ENCODE measurements at regions not wholly inside any gene's neighbourhood (a gene's known extent, or its start where the extent isn't known, plus 50 kb on each side); places are given as distances from the start of the nearest gene placed in this dataset.

DNA sequence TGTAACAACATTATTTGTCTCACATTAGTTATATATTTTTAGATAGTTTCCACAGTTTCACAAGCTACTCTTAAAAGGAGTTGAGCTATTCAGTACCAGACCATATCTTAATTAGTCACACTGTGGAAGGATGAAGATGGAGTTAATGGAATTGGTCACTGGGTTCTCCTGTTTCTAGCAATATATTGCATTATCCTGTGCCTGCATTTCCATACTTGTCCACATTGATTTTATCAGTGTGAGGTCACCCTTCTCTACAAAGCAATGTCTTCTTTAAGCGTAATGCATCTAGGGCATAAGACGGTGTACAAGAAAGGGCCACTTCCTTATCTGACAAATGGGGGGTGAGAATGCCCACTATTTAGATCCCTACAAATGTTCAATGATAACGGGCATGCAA is 216.8 kb upstream of the TANK start:
- Histone ChIP-seq H3K36me3 (ENCODE audit: control insufficient read depth, insufficient read depth, low read length) (no peaks in the 10 kb centered on the region), H3K4me3 (ENCODE audit: insufficient read depth, low read depth, low read length, poor library complexity, severe bottlenecking) (no peak overlapping the region), H3K9me3 (ENCODE audit: control insufficient read depth, low read length) (no peaks in the 10 kb centered on the region), H3K27ac (ENCODE audit: insufficient read depth, low read length, poor library complexity, severe bottlenecking) (no peak overlapping the region), H3K27me3 (replicated peaks; ENCODE audit: control insufficient read depth, insufficient read depth, low read length, poor library complexity, severe bottlenecking) (no peaks in the 10 kb centered on the region), H3K4me1 (ENCODE audit: control insufficient read depth, insufficient read depth, low read length, poor library complexity, severe bottlenecking) (no peaks in the 10 kb centered on the region)
- no peak for DNase-seq

- Histone ChIP-seq H3K4me1 (ENCODE audit: control insufficient read depth, insufficient read depth, low read length, poor library complexity, severe bottlenecking) (no peaks in the 10 kb centered on the region), H3K27ac (ENCODE audit: insufficient read depth, low read length, poor library complexity, severe bottlenecking) (no peak overlapping the region), H3K9me3 (ENCODE audit: control insufficient read depth, low read length) (no peaks in the 10 kb centered on the region), H3K4me3 (ENCODE audit: insufficient read depth, low read depth, low read length, poor library complexity, severe bottlenecking) (no peak overlapping the region), H3K36me3 (ENCODE audit: control insufficient read depth, insufficient read depth, low read length) (no peaks in the 10 kb centered on the region), H3K27me3 (replicated peaks; ENCODE audit: control insufficient read depth, insufficient read depth, low read length, poor library complexity, severe bottlenecking) (no peaks in the 10 kb centered on the region)
- DNase-seq, result no peak
Observed at GRCh38 chr2:160952464-160953254, 207.6 kb upstream of the TANK start.

GRCh38 chr2:160955578-160955977 is 204.7 kb upstream of the TANK start:
- Histone ChIP-seq H3K4me1 (ENCODE audit: control insufficient read depth, insufficient read depth, low read length, poor library complexity, severe bottlenecking) (no peaks in the 10 kb centered on the region), H3K9me3 (ENCODE audit: control insufficient read depth, low read length) (no peaks in the 10 kb centered on the region), H3K4me3 (ENCODE audit: insufficient read depth, low read depth, low read length, poor library complexity, severe bottlenecking) (no peak overlapping the region), H3K36me3 (ENCODE audit: control insufficient read depth, insufficient read depth, low read length) (no peaks in the 10 kb centered on the region), H3K27ac (ENCODE audit: insufficient read depth, low read length, poor library complexity, severe bottlenecking) (no peak overlapping the region), H3K27me3 (replicated peaks; ENCODE audit: control insufficient read depth, insufficient read depth, low read length, poor library complexity, severe bottlenecking) (no peaks in the 10 kb centered on the region)
- no peak for DNase-seq

DNA sequence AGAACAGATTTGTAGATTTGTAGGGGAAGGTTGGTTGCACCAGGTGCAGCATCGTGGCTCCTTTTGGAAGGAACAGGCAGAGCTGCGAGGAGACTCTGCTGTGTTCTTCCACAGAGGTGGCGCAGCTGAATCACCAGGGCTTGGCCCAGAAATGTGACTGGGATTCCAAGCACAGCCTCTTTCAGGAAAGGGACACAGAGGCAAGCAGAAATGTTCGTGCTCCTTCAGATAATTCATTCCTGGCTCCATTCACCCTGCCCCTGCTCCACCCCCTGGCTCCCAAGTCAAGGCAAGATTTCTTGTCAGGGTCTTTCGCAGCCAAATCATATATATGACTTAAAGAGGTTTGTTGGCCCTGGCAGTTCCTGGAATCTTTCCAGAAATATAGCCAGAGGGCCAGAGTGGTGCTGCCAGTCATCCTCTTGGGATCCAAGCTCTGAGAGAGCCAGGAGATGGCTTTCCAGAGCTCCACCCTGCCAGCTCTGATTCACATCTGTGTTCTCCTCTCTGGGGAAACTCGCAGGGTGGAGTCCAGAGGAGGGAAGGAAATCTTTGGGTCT is 203.9 kb upstream of the TANK start:
- DNase-seq, result no peak
- Histone ChIP-seq H3K27ac (ENCODE audit: insufficient read depth, low read length, poor library complexity, severe bottlenecking) (no peak overlapping the region), H3K36me3 (ENCODE audit: control insufficient read depth, insufficient read depth, low read length) (no peaks in the 10 kb centered on the region), H3K4me3 (ENCODE audit: insufficient read depth, low read depth, low read length, poor library complexity, severe bottlenecking) (no peak overlapping the region), H3K4me1 (ENCODE audit: control insufficient read depth, insufficient read depth, low read length, poor library complexity, severe bottlenecking) (no peaks in the 10 kb centered on the region), H3K27me3 (replicated peaks; ENCODE audit: control insufficient read depth, insufficient read depth, low read length, poor library complexity, severe bottlenecking) (no peaks in the 10 kb centered on the region), H3K9me3 (ENCODE audit: control insufficient read depth, low read length) (no peaks in the 10 kb centered on the region)

- H3K36me3 ChIP-seq (ENCODE audit: control insufficient read depth, insufficient read depth, low read length), result no peaks in the 10 kb centered on the region
- H3K4me1 ChIP-seq (ENCODE audit: control insufficient read depth, insufficient read depth, low read length, poor library complexity, severe bottlenecking), result no peaks in the 10 kb centered on the region
- H3K4me3 ChIP-seq (ENCODE audit: insufficient read depth, low read depth, low read length, poor library complexity, severe bottlenecking), result no peak overlapping the region
- no peak for DNase-seq
- no peaks in the 10 kb centered on the region for H3K9me3 ChIP-seq (ENCODE audit: control insufficient read depth, low read length)
- H3K27ac ChIP-seq (ENCODE audit: insufficient read depth, low read length, poor library complexity, severe bottlenecking), result no peak overlapping the region
- H3K27me3 ChIP-seq (replicated peaks; ENCODE audit: control insufficient read depth, insufficient read depth, low read length, poor library complexity, severe bottlenecking), result no peaks in the 10 kb centered on the region
Observed at GRCh38 chr2:160963957-160964356, 196.3 kb upstream of the TANK start.

DNA sequence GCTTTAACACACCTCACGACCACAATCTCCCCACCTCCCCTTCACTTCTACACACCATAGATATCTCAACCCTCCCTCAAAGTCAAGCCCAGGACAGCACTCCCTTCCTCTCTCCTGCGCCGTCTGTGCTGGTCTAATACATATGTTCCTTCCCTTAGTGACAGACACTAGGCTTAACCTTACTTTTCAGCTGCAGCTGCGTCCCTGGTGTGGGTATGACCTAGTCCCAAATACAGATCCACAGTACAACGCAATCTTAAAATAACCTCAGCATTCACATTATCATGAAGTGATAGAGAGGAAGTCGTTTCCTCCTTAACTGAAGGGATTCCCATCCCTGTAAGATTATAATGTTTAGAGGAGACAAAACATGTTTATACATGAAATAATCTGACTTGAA is 192.7 kb upstream of the TANK start:
- Histone ChIP-seq H3K4me1 (ENCODE audit: control insufficient read depth, insufficient read depth, low read length, poor library complexity, severe bottlenecking) (no peaks in the 10 kb centered on the region), H3K4me3 (ENCODE audit: insufficient read depth, low read depth, low read length, poor library complexity, severe bottlenecking) (no peak overlapping the region), H3K9me3 (ENCODE audit: control insufficient read depth, low read length) (no peaks in the 10 kb centered on the region), H3K27me3 (replicated peaks; ENCODE audit: control insufficient read depth, insufficient read depth, low read length, poor library complexity, severe bottlenecking) (no peaks in the 10 kb centered on the region), H3K36me3 (ENCODE audit: control insufficient read depth, insufficient read depth, low read length) (no peaks in the 10 kb centered on the region), H3K27ac (ENCODE audit: insufficient read depth, low read length, poor library complexity, severe bottlenecking) (no peak overlapping the region)
- DNase-seq, result no peak

DNA sequence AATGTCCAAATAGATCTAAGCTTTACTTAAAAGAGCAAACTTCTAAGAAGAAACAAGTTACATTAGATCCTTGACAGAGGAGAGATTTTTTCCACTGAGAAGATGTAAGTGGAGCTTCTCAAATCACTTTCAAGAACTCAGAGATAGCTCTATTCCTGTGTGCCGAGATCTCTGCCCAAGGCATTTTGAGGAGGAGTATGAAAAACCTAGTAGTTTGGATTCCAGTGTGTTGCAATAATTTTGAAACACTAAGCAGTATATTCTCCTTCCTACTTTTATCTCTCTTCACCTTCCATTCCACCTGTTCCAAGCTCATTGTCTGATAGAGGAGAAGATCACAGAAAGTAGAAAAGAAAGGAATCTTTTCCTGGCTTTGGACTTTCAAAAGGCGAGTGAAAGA is 192.0 kb upstream of the TANK start:
- no peaks in the 10 kb centered on the region for H3K36me3 ChIP-seq (ENCODE audit: control insufficient read depth, insufficient read depth, low read length)
- H3K27me3 ChIP-seq (replicated peaks; ENCODE audit: control insufficient read depth, insufficient read depth, low read length, poor library complexity, severe bottlenecking), result no peaks in the 10 kb centered on the region
- no peak for DNase-seq
- no peaks in the 10 kb centered on the region for H3K4me1 ChIP-seq (ENCODE audit: control insufficient read depth, insufficient read depth, low read length, poor library complexity, severe bottlenecking)
- no peak overlapping the region for H3K4me3 ChIP-seq (ENCODE audit: insufficient read depth, low read depth, low read length, poor library complexity, severe bottlenecking)
- H3K9me3 ChIP-seq (ENCODE audit: control insufficient read depth, low read length), result no peaks in the 10 kb centered on the region
- H3K27ac ChIP-seq (ENCODE audit: insufficient read depth, low read length, poor library complexity, severe bottlenecking), result no peak overlapping the region

DNA sequence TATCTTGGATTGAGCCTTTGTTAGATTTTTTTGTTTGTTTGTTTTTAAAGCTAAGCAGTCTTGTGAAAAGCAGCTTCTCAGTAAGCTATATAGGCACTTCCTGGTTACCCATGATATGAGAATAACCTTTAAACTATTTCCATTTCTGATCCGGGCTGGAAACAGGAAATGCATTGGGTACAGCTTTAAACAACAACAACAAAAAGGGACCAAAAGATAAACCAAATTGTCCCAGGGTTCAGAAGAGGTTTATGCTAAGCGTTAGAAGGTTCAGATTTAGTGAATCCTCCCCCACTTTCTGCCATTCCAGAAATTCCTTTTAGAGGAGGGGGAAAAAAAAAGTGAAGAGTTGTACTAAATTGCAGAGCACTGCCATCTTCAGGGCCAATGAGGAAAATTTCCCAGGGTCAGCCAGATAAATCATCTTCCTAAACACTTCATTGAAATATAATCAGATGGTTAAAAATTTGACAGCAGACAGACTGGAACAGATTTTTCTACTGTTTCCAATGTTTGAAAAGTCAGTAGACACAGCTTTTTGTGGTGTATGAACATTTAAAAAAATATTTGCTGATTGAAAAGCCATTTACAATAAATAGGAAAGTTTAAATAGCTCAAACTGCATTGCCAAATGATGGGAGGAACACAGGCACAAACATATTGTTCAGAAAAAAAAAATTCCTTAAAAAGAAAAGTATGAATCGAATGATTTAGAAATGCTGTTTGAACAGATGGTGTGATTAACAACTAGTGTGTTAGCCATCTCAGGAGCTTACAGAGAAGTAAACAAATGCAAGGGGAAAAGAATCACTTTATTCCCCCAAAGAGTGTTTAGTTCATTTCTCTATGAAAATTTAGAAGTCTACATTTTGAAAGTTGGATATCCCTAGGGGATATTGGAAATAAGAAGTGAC is 189.9 kb upstream of the TANK start:
- Histone ChIP-seq H3K27me3 (replicated peaks; ENCODE audit: control insufficient read depth, insufficient read depth, low read length, poor library complexity, severe bottlenecking) (no peaks in the 10 kb centered on the region), H3K9me3 (ENCODE audit: control insufficient read depth, low read length) (no peaks in the 10 kb centered on the region), H3K4me1 (ENCODE audit: control insufficient read depth, insufficient read depth, low read length, poor library complexity, severe bottlenecking) (no peaks in the 10 kb centered on the region), H3K4me3 (ENCODE audit: insufficient read depth, low read depth, low read length, poor library complexity, severe bottlenecking) (no peak overlapping the region), H3K36me3 (ENCODE audit: control insufficient read depth, insufficient read depth, low read length) (no peaks in the 10 kb centered on the region), H3K27ac (ENCODE audit: insufficient read depth, low read length, poor library complexity, severe bottlenecking) (no peak overlapping the region)
- no peak for DNase-seq

DNA sequence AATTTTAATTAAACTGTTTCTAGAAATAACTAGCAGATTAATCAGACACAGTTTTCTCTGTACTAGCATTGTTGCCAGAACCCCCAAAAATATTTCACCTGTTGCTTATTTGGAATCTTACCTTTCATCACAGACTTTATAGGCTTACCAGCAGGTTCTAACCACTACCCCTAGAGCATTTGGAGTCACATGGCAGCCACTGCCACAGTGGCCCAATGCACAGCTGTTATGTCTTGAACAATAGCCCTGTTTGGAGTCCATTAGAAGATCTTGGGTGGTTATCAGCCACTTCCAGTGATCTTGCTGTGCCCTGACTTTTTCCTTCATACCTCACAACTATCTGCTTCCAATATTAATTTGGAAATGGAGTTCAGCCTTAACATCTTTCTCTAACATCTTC is 186.2 kb upstream of the TANK start:
- no peaks in the 10 kb centered on the region for H3K36me3 ChIP-seq (ENCODE audit: control insufficient read depth, insufficient read depth, low read length)
- H3K4me1 ChIP-seq (ENCODE audit: control insufficient read depth, insufficient read depth, low read length, poor library complexity, severe bottlenecking), result no peaks in the 10 kb centered on the region
- H3K27ac ChIP-seq (ENCODE audit: insufficient read depth, low read length, poor library complexity, severe bottlenecking), result no peak overlapping the region
- H3K9me3 ChIP-seq (ENCODE audit: control insufficient read depth, low read length), result no peaks in the 10 kb centered on the region
- H3K4me3 ChIP-seq (ENCODE audit: insufficient read depth, low read depth, low read length, poor library complexity, severe bottlenecking), result no peak overlapping the region
- no peak for DNase-seq
- H3K27me3 ChIP-seq (replicated peaks; ENCODE audit: control insufficient read depth, insufficient read depth, low read length, poor library complexity, severe bottlenecking), result no peaks in the 10 kb centered on the region

DNA sequence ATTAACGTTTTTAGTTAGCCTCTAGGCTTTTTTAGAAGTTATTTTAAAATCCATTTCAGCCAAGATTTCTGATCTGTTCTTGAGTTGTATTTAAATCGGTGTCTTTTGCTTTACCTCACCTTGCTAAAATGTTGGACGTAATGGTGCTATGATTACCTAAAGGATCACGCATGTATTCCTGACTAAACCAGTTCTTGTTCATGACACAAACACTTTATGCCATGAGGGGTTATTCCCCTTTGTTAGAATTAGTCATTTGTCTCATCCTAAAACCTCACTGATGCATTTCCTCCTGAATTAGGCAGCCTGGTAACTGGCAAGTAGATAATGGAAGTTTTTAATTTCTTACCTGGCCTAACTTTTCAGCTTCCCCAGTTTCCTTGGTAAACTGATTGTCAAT is 185.4 kb upstream of the TANK start:
- Histone ChIP-seq H3K9me3 (ENCODE audit: control insufficient read depth, low read length) (no peaks in the 10 kb centered on the region), H3K4me3 (ENCODE audit: insufficient read depth, low read depth, low read length, poor library complexity, severe bottlenecking) (no peak overlapping the region), H3K36me3 (ENCODE audit: control insufficient read depth, insufficient read depth, low read length) (no peaks in the 10 kb centered on the region), H3K27ac (ENCODE audit: insufficient read depth, low read length, poor library complexity, severe bottlenecking) (no peak overlapping the region), H3K27me3 (replicated peaks; ENCODE audit: control insufficient read depth, insufficient read depth, low read length, poor library complexity, severe bottlenecking) (no peaks in the 10 kb centered on the region), H3K4me1 (ENCODE audit: control insufficient read depth, insufficient read depth, low read length, poor library complexity, severe bottlenecking) (no peaks in the 10 kb centered on the region)
- DNase-seq, result no peak

Data from effector memory CD4-positive, alpha-beta T cell (primary cell).